Right ventricle myocardium superior (tissue), 1 donor: ENCODE measurements at regions not wholly inside any gene's neighbourhood (a gene's known extent, or its start where the extent isn't known, plus 50 kb on each side); places are given as distances from the start of the nearest gene placed in this dataset.
A peak's percentile ranks its signal among the peaks of the same experiment; 100 is the strongest.
"Not testable (repeated sequence)": the region's sequence is repeated elsewhere in the genome, so short reads cannot be mapped to it uniquely, and the experiment has no call there.

Experiments used
- ATAC-seq: fragments of 200-7000 bp; cut with Tn5 transposase; one replicate; pipeline ENCODE4 v1.9.1; 2020; ENCODE audit warnings: mild to moderate bottlenecking; ENCODE audit not compliant: poor library complexity
- DNase-seq: peaks from one replicate; pipeline ENCODE4 v3.0.0-alpha.2; 2020
- intact Hi-C: fragments of 100-400 bp; cut with DNase I; formaldehyde crosslinking; loops from one replicate; pipeline ENCODE4 v1.11.2; 2022
- donor health status: DM: no; HTN: yes; CAD: no; lungs with severe emphysema.

- intact Hi-C loops, result no loop called here
- ATAC-seq (no peak), DNase-seq (no peak)
Measured at GRCh38 chr16:17925761-17926160, 410.8 kb downstream of the NPIPA8 start.

- intact Hi-C loops, result no loop called here
- no peak for ATAC-seq
- DNase-seq, result peak; percentile 46
Measured at GRCh38 chr16:17921357-17921978, 415.1 kb downstream of the NPIPA8 start.

GRCh38 chr16:17917316-17918019, 419.1 kb downstream of the NPIPA8 start:
- ATAC-seq, result no peak
- DNase-seq, result no peak
- intact Hi-C loops, result no loop called here

- no peak for ATAC-seq
- intact Hi-C loops, result no loop called here
Measured at GRCh38 chr16:17915791-17916190, 420.7 kb downstream of the NPIPA8 start.

GRCh38 chr16:17914168-17914567, 422.4 kb downstream of the NPIPA8 start:
- no peak for DNase-seq
- intact Hi-C loops, result no loop called here
- ATAC-seq, result no peak

More at GRCh38 chr16:17915791-17916190, 420.7 kb downstream of the NPIPA8 start:
- no peak for DNase-seq

GRCh38 chr16:17911578-17911977, 425.0 kb downstream of the NPIPA8 start:
- intact Hi-C loops, ATAC-seq, DNase-seq: not testable (repeated sequence)

GRCh38 chr16:17906626-17907025, 429.9 kb downstream of the NPIPA8 start:
- ATAC-seq, result not testable (repeated sequence)

GRCh38 chr16:17901309-17901708, 430.5 kb upstream of the XYLT1 start:
- ATAC-seq (no peak), DNase-seq (no peak)
- intact Hi-C loops, result no loop called here

More at GRCh38 chr16:17906626-17907025, 429.9 kb downstream of the NPIPA8 start:
- intact Hi-C loops, DNase-seq: not testable (repeated sequence)

- DNase-seq, result no peak
- intact Hi-C loops, result no loop called here
- no peak for ATAC-seq
Measured at GRCh38 chr16:17899141-17899540, 428.4 kb upstream of the XYLT1 start.

- intact Hi-C loops, result no loop called here
- DNase-seq, result no peak
- ATAC-seq, result no peak
Measured at GRCh38 chr16:17887963-17888362, 417.2 kb upstream of the XYLT1 start.

GRCh38 chr16:17885659-17886207, 415.0 kb upstream of the XYLT1 start:
- DNase-seq (no peak), ATAC-seq (no peak)
- intact Hi-C loops, result no loop called here

GRCh38 chr16:17877821-17878360, 407.1 kb upstream of the XYLT1 start:
- DNase-seq (no peak), ATAC-seq (no peak)
- intact Hi-C loops, result no loop called here

- ATAC-seq (no peak), DNase-seq (no peak)
- intact Hi-C loops, result no loop called here
Measured at GRCh38 chr16:17866996-17867395, 396.2 kb upstream of the XYLT1 start.

- DNase-seq (no peak), ATAC-seq (no peak)
- intact Hi-C loops, result no loop called here
Measured at GRCh38 chr16:17861981-17862479, 391.3 kb upstream of the XYLT1 start.

GRCh38 chr16:17858061-17858460, 387.3 kb upstream of the XYLT1 start:
- intact Hi-C loops, result no loop called here
- ATAC-seq (no peak), DNase-seq (no peak)

GRCh38 chr16:17853958-17854357, 383.2 kb upstream of the XYLT1 start:
- intact Hi-C loops, result no loop called here
- DNase-seq, result no peak
- no peak for ATAC-seq

GRCh38 chr16:17852977-17853702, 382.4 kb upstream of the XYLT1 start:
- DNase-seq, result no peak
- no peak for ATAC-seq
- intact Hi-C loops, result no loop called here

- intact Hi-C loops, result no loop called here
- no peak for DNase-seq
- ATAC-seq, result no peak
Measured at GRCh38 chr16:17850581-17851250, 380.0 kb upstream of the XYLT1 start.
